Uterus (tissue), 2 donors: ENCODE measurements at regions not wholly inside any gene's neighbourhood (a gene's known extent, or its start where the extent isn't known, plus 50 kb on each side); places are given as distances from the start of the nearest gene placed in this dataset.

Experiments
- CTCF ChIP-seq, 4 experiments: fragments of 200-600 bp in 2 of 4; fragments of 450-650 bp in 2 of 4; sonication (generic) in 2 of 4; IDR thresholded peaks; one replicate each; pipeline ENCODE4 v1.5.1; 2016 to 2019; ENCODE audit warnings: antibody characterized with exemption in 4 of 4, mild to moderate bottlenecking in 2 of 4, moderate library complexity in 1 of 4
- POLR2A ChIP-seq, 2 donors: fragments of 450-650 bp; IDR thresholded peaks; one replicate each; pipeline ENCODE4 v1.6.1; 2016; ENCODE audit warnings: antibody characterized with exemption in 2 of 2, mild to moderate bottlenecking in 1 of 2, moderate library complexity in 1 of 2

GRCh38 chr2:234292205-234292961 lies 204.5 kb downstream of the ARL4C start:
- TF ChIP-seq POLR2A (IDR thresholded peaks at IDR 0.05) (no peak), CTCF (IDR thresholded peaks at IDR 0.05) (no peak)
